Ureter (tissue), 1 donor: ENCODE measurements at regions not wholly inside any gene's neighbourhood (a gene's known extent, or its start where the extent isn't known, plus 50 kb on each side); places are given as distances from the start of the nearest gene placed in this dataset.

Source experiments
- DNase-seq: peaks from one replicate; pipeline ENCODE4 v3.0.0-alpha.2; 2020; ENCODE audit warnings: low spot score
- donor health status: DM: yes; HTN: yes; CAD: no.

DNA sequence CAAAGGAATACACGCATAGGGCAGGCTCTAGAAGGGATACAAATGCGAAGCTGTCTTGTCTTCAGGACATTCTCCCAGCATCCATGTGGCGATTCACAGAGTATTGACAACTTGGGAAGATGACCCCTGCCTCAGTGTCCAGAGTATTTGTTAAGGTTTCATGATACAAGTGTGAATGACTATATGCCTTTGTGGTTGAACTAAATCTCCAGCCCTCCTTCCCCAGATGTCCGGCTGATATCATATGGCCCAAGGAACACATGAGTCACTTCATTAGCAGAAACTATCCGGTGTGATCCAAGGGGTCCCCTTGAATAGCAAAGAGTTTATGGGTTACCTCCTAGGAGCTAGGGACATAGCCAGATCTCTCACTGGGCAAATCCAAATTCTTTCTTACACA is 151.0 kb downstream of the INSIG2 start:
- no peak for DNase-seq

DNA sequence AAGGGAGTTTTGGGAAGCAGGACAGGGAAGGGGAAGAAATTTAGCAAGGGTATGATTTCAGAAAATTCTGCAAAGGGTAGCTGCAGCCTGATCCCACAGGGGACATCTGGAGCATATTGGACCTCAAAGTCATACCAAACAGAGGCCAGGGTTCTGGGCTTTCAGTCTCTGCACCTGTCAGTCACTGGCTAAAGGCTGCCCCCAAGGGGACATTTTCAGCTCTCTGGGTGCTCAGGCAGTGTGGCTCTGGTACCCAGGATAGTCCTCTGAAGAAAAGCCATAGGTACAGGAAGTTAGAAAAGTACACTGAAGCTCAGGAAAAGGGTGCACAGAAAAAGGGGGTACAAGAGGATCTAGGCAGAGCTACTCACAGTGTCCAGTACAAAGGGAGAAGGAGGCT is 149.2 kb downstream of the INSIG2 start:
- no peak for DNase-seq

DNA sequence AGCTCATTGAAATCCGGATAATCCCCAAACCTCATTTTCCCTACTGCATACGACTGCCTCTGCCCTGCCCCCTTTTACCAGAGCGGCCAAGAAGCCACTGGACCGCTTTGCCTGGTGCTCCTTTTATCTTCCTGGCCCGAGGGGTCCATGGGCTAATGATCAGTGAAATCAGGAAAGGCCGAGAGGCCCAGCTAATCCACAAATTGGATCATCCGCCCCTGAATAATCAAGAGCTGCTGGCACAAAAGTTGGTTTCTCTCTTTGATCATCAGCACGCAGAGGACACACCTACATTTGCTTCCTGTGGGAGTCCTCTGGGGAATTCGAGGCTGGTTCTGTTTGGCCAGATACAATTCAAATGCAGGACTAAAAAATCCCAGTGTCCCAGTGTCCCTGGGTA is 144.5 kb downstream of the INSIG2 start:
- DNase-seq, result no peak

DNA sequence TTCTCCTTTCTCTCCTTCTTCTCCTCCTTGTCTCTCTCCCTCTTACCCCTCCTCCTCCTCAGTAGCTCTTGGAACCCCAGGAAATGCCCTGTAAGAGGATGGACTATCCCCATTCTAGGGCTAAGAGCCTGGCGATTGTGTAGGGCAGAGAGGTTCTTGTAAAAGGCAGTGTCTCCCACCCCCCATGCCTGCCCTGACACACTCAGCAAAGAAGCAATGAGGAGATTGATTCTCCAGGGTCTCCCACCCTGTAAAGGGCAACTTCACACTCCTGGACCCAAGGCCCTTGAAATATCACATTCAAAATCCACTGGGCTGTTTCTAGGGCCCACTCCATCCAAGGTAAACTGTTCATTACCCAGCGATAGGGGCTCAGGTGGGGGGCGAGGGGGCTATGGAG is 144.1 kb downstream of the INSIG2 start:
- no peak for DNase-seq

DNA sequence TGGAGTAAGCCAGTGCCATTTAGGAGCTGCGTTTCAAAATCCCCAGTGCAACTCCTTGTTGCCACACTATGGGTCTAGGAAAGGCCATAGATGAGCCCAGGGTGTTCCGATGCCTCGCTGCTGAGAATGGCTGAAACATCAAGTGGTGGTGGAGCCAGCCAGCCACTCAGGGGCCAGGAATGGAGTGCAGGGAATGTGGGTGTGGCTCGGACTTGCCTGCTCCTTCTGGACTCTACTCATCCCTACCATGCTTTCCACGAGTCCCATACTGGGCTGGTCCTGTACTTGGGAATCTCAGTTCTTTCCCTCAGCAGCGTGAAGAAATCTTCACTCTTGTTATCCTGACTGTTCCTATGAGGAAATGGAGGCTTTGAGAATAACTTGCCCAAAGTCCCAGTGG is 143.5 kb downstream of the INSIG2 start:
- no peak for DNase-seq

DNA sequence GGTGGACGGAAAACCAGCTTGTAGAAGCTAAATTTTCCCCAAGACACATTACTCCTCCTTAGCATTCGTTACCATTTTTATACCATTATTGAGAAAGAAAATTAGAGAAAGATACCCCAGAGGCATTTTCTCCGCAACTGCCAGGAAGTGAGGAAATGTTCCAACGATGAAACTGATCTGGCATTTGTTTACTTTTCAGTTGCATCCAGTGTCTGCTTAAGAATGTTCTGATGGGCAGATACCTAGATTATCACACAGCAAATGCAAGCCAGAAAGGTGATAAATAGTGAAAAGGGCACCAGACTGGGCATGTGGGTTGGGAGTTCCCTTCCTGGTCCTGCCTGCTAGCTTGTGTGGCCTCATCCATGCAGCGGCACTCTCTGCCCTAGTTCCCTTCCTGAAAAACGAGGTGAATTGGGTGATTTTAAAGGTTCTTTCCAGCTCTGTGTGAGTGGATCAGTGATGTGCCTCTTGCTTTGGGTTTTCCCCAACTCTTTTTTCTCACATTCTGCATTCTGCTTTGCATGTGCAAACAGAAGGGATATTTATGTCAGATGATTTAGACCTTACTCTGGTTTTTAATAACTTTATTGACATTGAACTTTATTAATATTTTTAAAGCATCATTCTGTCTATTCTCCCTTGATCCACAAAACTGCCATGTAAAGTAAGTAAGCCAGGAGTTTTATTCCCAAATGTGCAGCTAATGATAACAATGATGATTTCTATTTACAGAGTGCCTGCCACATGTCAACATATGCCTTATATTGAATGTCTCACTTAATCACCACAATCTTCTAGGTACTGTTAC is 139.6 kb downstream of the INSIG2 start:
- no peak for DNase-seq

DNA sequence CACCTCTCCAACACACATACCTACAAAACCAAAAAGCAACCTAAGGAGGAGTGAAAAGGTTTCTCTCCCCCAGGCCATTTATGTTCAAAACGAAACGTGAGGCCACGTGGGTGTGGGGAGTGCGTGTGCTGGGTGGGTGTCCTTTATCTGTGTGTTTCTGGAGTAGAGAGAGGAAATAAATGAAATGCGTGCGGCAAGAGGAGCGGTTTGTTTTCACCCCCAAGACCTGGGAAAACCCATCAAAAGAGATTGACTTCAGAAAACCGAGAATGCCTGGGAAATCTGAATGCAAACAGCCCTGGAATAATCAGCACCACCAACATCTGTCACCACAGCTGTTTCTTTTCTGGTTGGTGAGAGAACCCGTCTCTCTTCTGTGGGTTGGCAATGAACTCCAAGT is 137.4 kb downstream of the INSIG2 start:
- DNase-seq, result no peak

DNA sequence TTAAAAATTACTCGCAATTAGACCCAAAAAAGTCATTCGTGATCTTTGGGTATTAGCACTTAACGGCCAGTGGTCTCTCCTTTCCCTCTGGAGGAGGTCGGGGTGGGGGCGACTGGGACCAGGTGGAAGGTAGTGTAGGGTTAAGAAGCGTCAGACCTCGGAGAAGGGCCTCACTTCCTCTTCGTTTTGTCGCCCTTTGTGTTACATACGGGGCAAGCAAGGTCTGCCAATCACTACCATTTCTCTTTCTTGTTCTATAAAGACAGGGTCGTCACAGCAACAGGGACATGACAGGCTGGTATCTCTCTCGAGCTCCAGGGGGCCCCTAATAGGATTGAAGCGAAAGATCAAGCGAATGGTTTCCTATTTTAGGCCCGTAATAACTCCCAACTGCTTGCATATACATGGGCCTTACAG is 136.6 kb downstream of the INSIG2 start:
- no peak for DNase-seq

DNA sequence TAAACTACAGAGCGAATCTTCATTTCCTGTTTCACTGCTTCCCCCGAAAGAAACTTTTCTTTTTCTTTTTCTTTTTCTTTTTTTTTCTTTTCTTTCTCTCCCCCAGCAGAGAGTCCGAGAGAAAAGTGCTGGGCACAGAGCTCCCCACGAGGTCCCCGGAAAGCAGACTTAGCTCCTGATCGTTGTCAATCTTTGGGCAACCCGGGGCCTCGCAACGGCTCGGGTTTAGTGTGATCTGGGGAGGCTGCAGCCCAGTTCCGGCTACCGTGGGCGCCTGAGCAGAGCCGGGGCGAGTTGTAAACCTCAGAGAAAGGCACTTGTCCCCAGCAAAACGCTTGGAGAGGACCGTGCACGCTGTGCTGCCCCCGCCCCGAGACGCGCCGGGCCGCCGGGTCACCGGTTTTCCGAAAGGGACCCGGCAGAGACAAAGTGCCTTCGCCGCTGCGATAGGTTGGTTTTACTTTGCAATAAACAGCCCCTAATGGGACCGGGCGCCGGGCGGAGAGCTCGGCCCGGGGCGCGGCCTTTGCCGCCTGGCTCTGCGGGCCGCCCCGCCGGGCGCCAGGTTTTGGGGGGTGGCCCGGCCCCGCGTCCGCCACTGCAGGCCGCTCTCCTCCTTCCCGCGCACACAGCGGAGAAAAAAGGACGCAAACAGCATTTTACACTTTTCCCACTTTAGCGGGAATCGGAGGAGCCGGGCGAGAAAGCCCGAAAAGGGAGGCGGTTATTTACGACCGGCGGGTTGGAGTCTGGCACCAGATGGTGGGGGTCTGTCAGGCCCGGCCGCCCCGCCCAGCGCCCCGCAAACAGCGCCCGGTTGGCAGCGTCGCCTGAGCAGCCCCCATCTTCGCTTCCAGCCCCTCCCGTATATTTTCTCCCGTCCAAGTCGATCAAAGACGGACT is 136.0 kb downstream of the INSIG2 start:
- DNase-seq, result no peak

DNA sequence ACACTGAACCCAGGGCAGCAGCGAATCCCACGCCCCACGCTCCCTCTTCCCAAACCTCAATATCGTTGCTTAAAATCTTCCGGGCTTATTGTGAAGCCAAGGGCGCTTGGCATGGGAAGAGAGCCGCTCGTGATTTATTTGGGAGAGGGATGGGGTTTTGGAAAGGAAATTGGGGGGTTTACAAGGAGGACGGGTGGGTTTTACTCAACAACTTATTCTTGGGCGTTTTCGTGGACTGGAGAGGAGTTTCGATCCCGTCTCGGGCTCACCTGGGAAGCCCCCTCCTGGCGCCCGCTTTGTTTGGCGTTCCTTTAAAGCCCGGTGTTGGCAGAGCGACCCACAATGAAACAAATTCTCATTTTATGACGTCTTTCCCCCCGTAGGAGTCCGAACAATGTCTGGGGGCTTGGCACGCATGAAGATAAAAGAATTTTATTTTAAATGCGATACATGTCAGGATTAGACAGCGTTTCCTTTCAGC is 135.3 kb downstream of the INSIG2 start:
- no peak for DNase-seq

DNA sequence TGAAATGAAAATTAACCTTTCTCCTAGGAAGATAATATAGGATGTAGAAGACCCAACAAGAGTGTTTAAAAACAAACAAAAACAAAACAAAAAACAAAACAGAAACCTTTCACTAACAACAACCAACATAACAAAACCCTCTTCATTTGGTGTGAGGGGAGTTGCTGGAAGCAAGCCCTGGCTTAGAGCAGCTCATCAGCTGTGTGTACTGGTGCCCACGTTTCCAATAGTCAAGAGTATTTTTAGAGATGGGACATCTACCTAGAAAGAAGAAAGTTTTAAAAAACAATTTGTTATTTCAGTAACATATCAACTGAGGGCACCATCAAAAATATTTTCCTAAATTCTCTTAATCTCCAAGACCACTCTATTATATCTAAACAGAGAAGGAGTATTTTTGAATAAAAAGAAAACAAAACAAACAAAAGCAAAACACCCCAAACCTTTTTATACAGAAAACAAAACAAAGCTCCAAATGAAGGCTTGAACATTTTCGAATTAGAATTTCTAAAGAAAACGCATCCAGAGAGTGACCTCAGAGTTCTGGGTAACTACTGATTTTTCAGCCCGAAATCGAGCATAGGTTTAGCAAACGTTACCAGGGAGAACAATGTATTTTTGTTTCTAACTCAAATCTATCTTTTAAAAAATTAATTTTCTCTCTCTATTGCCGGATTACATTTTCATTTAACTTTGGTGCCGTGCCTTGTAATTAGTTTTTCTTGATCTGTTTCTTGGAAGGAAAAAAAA is 134.6 kb downstream of the INSIG2 start:
- no peak for DNase-seq

DNA sequence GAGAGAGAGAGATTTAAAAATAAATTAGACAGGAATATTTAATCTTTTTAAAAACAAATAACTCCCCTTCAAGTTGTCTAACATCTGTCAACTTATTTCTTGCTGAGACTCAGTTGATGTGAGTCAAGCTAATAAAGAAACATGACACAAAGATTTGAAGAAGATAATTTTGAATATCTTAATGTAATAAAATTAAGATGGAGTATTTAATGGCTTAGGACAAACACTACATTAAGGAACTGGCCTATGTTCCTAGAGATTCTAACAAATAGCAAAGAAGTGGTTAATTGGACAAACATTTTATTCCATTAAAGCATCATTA is 134.0 kb downstream of the INSIG2 start:
- DNase-seq, result no peak

DNA sequence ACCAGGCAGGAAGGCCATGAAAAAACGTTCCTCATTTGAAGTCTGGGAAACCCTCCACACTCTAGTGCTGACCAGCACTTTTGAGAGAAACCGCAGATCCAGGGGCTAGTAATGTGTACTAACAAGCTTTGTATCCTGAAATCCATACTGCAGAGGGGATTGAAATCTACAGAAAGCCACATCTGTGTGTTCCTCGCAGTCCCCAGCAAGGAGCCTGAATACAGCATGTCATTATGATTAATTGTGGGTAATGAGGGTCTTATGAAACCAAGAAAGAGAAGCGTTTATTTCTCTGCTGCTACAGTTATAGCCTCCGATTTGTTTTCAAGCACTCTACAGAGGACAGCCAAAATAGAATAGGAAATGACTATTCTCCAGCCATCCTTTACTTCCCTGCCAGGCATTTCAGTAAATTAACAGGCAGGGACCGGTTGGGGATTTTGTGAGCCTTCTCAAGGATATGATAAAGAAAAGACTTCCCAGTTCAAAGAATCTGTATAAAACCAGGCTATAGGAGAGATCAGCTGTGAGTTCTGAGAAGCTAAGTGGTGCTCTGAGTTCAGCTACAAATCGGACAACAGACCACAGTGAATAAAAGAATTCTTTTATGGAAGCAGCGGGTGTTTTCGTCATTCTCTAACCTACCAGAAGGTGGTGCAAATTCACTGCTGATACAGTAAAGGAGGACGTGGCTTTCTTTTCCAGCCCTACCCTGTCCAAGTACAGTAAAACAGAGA is 133.4 kb downstream of the INSIG2 start:
- peak; percentile 46 for DNase-seq

DNA sequence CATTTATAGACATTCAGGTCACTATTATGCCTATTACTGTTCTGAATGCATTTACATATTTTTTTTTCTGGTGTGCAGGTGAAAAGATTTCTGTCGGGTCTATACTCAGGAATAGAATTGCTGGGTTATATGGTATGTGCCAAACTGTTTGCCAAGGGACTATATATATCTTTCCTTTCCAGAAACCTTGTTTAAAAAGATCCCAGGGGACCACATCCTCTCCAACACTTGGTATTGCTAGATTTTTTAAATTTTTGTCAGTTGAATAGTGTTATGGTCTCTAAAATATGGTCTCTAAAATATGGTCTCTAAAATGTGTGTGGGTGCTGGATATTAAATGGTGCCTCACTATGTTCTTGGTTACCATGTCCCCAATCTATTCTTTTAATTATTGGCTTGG is 131.3 kb downstream of the INSIG2 start:
- no peak for DNase-seq

DNA sequence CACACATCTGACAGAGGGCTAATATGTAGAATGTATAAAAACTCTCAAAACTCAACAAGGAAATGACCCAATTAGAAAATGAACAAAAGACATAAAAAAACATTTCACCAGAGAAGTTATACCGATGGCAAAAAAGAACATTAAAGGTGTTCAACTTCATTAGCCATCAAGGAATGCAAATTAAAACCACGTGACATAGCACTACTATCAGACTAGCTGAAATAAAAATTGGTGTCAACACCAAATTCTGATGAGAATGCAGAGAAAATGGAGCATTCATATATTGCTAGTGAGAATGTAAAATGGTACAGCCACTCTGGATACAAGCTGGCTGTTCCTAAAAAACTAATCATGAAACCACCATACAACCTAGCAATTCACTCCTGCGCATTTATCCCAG is 128.0 kb downstream of the INSIG2 start:
- DNase-seq, result no peak

DNA sequence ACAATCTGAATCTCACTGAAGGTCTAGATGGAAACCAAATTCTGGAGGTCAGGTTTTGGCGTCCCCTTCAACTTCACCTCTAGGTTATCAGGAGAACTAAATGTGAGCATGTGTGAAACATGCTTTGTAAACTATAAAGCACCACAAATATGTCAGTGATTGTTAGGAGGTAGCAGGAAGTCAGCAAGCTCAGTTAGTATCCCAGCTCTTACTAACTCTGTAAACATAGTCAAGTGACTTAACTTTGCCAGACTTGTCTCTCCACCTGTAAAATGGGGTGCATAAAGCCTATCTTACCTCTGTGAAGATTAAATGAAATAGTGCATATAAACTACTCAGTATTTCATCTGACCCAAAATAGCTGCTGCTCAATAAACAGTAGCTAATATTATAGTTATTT is 121.5 kb downstream of the INSIG2 start:
- DNase-seq, result no peak

DNA sequence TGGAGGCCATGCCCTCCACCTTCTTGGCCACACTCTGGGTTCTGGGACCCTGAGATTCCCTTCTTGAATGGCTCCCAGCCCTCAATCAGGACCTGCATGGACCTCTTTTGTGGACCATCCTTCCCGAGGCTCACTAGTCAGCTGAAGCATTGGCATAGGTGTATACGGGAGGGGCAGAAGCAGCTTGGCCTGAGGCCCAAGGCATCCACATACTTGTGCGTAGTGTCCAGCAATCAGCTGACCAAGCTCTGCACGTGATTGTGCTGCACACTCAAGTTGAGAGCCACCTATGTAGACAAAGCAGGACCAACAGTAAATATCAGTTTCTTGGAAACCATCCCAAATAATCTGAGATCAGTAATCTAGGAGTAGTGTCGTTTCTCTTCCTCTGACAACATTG is 119.6 kb downstream of the INSIG2 start:
- no peak for DNase-seq

DNA sequence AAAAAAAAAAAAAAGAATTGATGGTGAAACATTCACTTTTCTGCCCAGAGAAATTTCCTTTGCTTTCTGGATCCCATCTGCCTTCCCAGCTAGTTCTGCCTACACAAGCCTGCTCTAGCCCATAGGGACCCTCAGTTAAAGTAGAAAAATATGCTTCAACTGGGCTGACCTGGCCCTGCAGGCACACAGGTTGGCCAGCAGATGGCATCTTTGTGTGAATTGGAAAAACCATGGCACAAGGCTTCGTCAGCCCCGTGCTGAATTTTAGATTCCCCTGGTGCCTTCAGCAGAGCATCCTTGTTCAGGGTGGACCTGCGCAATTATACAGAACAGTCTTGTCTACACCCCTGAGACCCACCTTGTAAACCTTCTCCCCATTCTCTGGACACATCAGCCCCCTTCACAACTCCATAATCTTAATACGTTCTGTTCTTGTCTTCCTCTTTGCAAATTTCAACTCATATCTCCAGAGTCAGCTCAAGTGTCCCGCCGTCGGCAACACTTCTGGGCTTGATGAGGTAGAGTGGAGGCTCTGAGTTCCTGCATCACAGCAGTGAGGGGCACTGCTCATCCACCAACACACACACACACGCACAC is 114.5 kb downstream of the INSIG2 start:
- DNase-seq, result no peak

DNA sequence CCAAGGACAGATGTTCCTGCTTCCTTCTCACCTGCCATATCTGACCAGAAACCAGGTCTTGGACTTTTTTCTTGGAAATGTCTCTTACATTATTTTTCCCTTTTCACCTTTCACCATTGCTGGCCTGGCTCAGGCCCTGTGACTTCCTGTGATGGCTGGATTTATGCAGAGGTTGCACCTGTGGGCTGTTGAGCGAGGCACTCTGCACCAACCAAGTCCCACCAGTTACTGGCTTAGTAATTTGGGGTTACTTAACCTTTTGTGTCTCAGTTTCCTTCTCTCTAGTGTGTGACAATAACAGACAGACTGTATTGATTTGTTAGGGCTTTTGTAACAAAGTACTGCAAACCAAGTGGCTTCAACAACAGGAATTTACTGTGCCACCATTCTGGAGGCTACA is 110.0 kb downstream of the INSIG2 start:
- DNase-seq, result no peak

DNA sequence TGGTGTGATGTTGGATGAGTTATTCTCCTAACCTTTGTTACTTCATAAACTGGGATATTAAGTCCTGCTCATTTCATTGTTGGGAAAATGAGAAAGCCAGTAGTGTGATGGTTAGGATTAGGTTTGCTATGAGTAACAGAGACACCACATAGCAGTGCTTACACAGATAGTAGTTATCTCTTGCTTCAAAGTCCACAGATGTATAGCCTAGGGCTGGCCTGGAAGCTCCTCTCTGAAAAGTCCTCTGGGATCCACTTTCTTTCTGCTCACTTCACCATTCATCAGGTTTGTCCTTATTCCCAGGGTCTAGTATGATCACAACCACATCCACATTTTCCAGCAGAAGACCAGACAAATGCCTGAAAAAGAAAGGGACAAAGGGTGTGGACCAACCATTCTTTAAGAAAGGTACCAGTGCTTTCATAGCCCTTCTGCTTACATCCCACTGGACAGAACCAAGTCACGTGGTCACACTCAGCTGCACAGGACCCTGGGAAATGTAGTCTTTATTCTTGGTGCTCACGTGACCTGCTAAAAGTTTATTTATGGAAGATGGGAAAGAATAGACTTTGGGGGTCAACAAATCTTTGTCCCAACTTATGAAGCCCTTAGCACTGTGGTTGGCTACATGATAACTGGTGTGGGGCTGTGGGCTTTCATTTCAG is 108.9 kb downstream of the INSIG2 start:
- DNase-seq, result no peak

DNA sequence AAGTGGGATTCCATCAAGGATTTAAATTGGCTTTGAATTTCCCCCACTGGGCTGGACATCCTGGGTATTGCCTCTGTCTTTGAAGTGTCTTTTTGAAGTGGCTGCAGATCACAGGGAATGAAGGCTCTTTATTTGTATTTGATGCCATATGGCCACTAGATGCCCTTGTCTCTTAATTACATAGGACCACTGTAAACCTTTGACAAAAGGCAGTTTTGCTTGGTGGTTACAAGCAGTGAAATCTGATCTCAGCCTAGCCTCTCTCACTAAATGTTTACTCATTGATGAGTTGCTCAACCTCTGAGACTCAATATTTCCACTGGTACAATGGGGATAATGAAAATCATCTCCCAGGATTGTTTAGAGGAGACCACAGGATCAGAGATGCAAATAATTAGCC is 102.2 kb downstream of the INSIG2 start:
- DNase-seq, result no peak
